Kidney tubule cell (primary cell): ENCODE measurements at regions not wholly inside any gene's neighbourhood (a gene's known extent, or its start where the extent isn't known, plus 50 kb on each side); places are given as distances from the start of the nearest gene placed in this dataset.

ENCODE experiments used
- DNase-seq: peaks from one replicate; pipeline ENCODE4 v3.0.0-alpha.2; 2018; ENCODE audit warnings: low spot score

DNA sequence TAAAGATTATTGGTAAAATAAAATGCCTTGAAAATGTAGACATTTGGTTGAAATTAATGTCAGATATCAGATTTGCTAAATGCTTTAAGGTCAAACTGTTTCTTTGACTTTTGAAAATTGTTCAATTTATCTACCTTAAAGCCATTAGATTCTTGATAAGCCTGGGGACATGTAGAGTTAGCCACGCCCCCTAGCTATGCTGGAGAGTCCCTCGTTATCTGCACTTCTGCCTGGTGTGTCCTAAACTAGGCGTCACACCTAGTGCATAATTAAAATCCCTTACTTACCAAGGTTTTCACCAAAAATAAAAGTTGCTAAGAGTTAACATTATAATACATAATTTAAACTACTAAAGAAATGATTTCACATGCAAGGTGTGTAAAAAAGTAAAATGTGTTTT, 79.5 kb downstream of the EGLN3 start:
- DNase-seq = no peak

DNA sequence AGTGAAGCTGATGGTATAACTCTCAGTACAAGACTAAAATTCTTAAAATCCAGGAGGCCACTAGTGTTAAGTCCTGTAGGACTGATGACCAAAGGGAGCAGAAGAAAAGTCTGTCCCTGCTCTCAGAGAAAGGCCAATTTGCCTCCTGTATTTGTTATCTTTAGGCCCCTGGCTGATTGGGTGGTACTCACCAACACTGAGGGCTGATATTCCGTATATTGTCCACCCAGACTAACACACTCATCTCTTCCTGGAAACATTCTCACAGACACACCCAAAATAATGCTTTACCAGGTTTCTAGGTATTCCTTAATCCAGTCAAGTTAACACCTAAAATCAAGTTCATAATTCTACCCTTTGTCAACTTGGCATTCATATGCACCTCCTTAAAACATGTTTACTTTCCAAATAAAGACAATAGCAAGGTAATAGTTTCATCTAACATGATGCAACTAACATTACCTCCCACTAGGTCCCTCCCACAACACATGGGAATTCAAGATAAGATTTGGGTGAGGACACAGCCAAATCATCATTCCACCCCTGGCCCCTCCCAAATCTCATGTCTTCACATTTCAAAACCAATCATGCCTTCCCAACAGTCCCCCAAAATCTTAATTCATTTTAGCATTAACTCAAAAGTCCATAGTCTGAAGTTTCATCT, 84.3 kb downstream of the EGLN3 start:
- DNase-seq = no peak

DNA sequence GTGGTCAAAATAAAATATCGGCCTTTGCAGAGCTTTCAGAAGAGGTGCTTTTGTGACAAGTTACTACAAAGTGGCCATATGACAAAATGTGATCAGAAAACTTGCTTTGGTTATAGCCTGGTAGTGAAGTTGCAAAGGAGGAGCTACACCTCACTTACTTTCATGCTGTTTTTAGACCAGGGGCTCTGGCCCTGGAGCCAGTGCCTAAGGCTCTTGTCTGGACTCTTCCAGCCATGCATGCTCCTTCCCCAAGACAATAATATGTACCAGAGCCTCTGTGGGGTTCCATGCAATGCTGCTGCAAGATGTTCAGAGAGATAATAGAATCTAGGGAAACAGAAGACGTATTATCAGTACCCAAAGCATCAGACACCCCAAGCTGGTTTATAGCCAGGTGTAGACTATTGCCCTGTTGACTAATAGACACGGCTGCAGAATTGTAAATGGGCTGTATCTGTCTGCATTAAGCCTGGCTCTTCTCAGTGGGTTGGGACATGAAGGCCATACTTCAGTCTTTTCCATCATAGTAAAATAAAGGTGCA, 88.5 kb downstream of the EGLN3 start:
- no peak for DNase-seq

DNA sequence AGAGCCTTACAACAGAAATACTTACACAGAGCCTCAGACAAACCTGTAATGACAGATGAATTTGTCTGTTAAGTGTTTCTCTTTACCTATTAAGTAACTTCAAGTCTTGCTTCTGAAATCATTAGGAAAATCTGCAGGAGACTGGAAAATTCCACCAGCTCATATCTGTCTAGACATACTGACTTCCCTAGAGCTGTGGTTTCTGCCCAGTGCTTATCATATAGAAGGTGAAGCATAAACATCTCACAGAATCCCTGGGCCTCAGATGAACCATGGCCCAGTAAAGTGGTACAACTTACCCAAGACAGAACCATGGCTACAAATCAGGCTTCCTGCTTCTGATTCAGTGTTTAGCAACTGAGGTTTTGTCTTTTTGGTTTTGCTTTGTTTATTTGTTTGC, 91.6 kb downstream of the EGLN3 start:
- peak; percentile 33 for DNase-seq

DNA sequence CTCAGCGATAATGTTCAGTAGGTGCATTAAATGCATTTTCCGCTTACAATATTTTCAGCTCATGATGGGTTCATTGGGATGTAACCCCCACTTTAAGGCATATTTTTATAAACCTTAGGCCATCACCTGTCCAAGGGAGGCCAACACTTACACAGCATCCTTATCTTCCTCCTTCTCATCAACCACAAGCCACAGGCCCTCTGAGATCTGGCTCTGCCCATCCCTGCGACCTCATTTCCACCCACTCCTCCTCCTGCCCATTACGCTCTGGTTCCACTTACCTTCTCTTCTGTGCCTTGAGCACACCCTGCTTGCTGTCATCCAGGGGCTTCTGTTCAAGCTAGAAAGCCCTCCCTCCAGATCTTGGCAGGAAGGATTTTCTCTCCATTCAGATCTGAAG, 93.2 kb downstream of the EGLN3 start:
- no peak for DNase-seq

DNA sequence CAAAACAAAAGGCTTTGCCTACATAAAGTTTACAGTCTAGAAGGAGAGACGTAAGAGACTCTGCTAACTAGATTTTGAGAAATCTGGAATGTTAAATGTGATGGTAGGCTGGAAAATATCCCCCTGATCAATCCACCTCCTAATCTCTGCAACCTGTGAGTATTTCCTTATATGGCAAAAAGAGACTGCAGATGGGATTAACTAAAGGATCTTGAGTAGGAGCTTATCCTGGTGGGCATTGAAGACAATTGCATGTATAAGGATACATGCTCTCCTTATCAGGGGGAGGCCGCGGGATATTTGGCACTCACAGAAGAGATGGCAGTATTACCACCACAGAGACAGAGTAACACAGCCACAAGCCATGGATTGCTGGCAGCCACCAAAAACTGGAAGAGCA, 95.2 kb downstream of the EGLN3 start:
- DNase-seq = no peak
